ENCODE measurements at regions not wholly inside any gene's neighbourhood (a gene's known extent, or its start where the extent isn't known, plus 50 kb on each side); places are given as distances from the start of the nearest gene placed in this dataset.

GRCh38 chr21:16154951-16155635 lies 425.3 kb downstream of the USP25 start:
- no peak overlapping the region for H3K4me3 Mint-ChIP-seq

GRCh38 chr21:16156841-16157489 lies 427.2 kb downstream of the USP25 start:
- Mint-ChIP-seq H3K4me3 (no peak overlapping the region), H3K27ac (no peak overlapping the region), H3K9me3 (no peaks in the 10 kb centered on the region), H3K27me3 (no peaks in the 10 kb centered on the region), H3K4me1 (no peaks in the 10 kb centered on the region), H3K36me3 (ENCODE audit: low read depth) (no peaks in the 10 kb centered on the region)
- no peak for DNase-seq
- CTCF ChIA-PET = no interaction called here
- POLR2A ChIA-PET = no interaction called here

More at GRCh38 chr21:16154951-16155635, 425.3 kb downstream of the USP25 start:
- Mint-ChIP-seq H3K4me1 (no peaks in the 10 kb centered on the region), H3K27me3 (no peaks in the 10 kb centered on the region), H3K9me3 (no peaks in the 10 kb centered on the region), H3K36me3 (ENCODE audit: low read depth) (no peaks in the 10 kb centered on the region), H3K27ac (no peak overlapping the region)
- CTCF ChIA-PET = no interaction called here
- POLR2A ChIA-PET = no interaction called here
- no peak for DNase-seq

GRCh38 chr21:16159213-16159970 lies 429.6 kb downstream of the USP25 start:
- POLR2A ChIA-PET = no interaction called here
- Mint-ChIP-seq H3K36me3 (ENCODE audit: low read depth) (no peaks in the 10 kb centered on the region), H3K27ac (no peak overlapping the region), H3K4me3 (no peak overlapping the region), H3K4me1 (no peaks in the 10 kb centered on the region), H3K27me3 (no peaks in the 10 kb centered on the region), H3K9me3 (no peaks in the 10 kb centered on the region)
- CTCF ChIA-PET = no interaction called here
- DNase-seq = no peak

- no peak for DNase-seq
- Mint-ChIP-seq H3K4me1 (no peaks in the 10 kb centered on the region), H3K9me3 (no peaks in the 10 kb centered on the region), H3K4me3 (no peak overlapping the region), H3K27me3 (no peaks in the 10 kb centered on the region), H3K36me3 (ENCODE audit: low read depth) (no peaks in the 10 kb centered on the region), H3K27ac (no peak overlapping the region)
- POLR2A ChIA-PET = no interaction called here
- CTCF ChIA-PET = no interaction called here
Observed at GRCh38 chr21:16159971-16160350, 430.2 kb downstream of the USP25 start.

- H3K27ac Mint-ChIP-seq = no peak overlapping the region
- no peaks in the 10 kb centered on the region for H3K9me3 Mint-ChIP-seq
- no peaks in the 10 kb centered on the region for H3K4me1 Mint-ChIP-seq
- no peak for DNase-seq
- no peaks in the 10 kb centered on the region for H3K27me3 Mint-ChIP-seq
- no peak overlapping the region for H3K4me3 Mint-ChIP-seq
- ChIA-PET POLR2A (no interaction called here), CTCF (no interaction called here)
- no peaks in the 10 kb centered on the region for H3K36me3 Mint-ChIP-seq (ENCODE audit: low read depth)
Observed at GRCh38 chr21:16162953-16163352, 433.2 kb downstream of the USP25 start.

- H3K4me1 Mint-ChIP-seq = no peaks in the 10 kb centered on the region
- no peaks in the 10 kb centered on the region for H3K36me3 Mint-ChIP-seq (ENCODE audit: low read depth)
- DNase-seq = no peak
- no peaks in the 10 kb centered on the region for H3K9me3 Mint-ChIP-seq
- no peak overlapping the region for H3K27ac Mint-ChIP-seq
- CTCF ChIA-PET = interaction anchor here (0.6 kb wide), 1 partner anchor 970 kb away, joined by 3 read pairs; no protein-coding TSS in a partner anchor
- POLR2A ChIA-PET = no interaction called here
- no peak overlapping the region for H3K4me3 Mint-ChIP-seq
- H3K27me3 Mint-ChIP-seq = no peaks in the 10 kb centered on the region
Observed at GRCh38 chr21:16169102-16169511, 439.3 kb downstream of the USP25 start.

- no peaks in the 10 kb centered on the region for H3K4me1 Mint-ChIP-seq
- no peak for DNase-seq
- no peaks in the 10 kb centered on the region for H3K9me3 Mint-ChIP-seq
- no peak overlapping the region for H3K27ac Mint-ChIP-seq
- no peaks in the 10 kb centered on the region for H3K27me3 Mint-ChIP-seq
- H3K4me3 Mint-ChIP-seq = no peak overlapping the region
- ChIA-PET CTCF (interaction anchor here (0.6 kb wide), 1 partner anchor 971 kb away, joined by 3 read pairs; no protein-coding TSS in a partner anchor), POLR2A (no interaction called here)
- H3K36me3 Mint-ChIP-seq (ENCODE audit: low read depth) = no peaks in the 10 kb centered on the region
Observed at GRCh38 chr21:16169779-16170178, 440.0 kb downstream of the USP25 start.

GRCh38 chr21:16176570-16176969 lies 446.8 kb downstream of the USP25 start:
- DNase-seq = no peak
- no peak overlapping the region for H3K27ac Mint-ChIP-seq
- no peaks in the 10 kb centered on the region for H3K36me3 Mint-ChIP-seq (ENCODE audit: low read depth)
- ChIA-PET CTCF (no interaction called here), POLR2A (no interaction called here)
- H3K27me3 Mint-ChIP-seq = no peaks in the 10 kb centered on the region
- H3K9me3 Mint-ChIP-seq = no peaks in the 10 kb centered on the region
- no peaks in the 10 kb centered on the region for H3K4me1 Mint-ChIP-seq
- H3K4me3 Mint-ChIP-seq = no peak overlapping the region

GRCh38 chr21:16177532-16177931 lies 447.8 kb downstream of the USP25 start:
- ChIA-PET POLR2A (no interaction called here), CTCF (no interaction called here)
- Mint-ChIP-seq H3K4me3 (no peak overlapping the region), H3K27me3 (no peaks in the 10 kb centered on the region), H3K27ac (no peak overlapping the region), H3K36me3 (ENCODE audit: low read depth) (no peaks in the 10 kb centered on the region), H3K9me3 (no peaks in the 10 kb centered on the region), H3K4me1 (no peaks in the 10 kb centered on the region)
- DNase-seq = no peak

- Mint-ChIP-seq H3K27me3 (no peaks in the 10 kb centered on the region), H3K4me1 (no peaks in the 10 kb centered on the region), H3K9me3 (no peaks in the 10 kb centered on the region), H3K36me3 (ENCODE audit: low read depth) (no peaks in the 10 kb centered on the region), H3K27ac (no peak overlapping the region), H3K4me3 (no peak overlapping the region)
- DNase-seq = no peak
- ChIA-PET CTCF (no interaction called here), POLR2A (no interaction called here)
Observed at GRCh38 chr21:16179773-16180172, 450.0 kb downstream of the USP25 start.

GRCh38 chr21:16180614-16181013 lies 450.8 kb downstream of the USP25 start:
- ChIA-PET POLR2A (no interaction called here), CTCF (no interaction called here)
- Mint-ChIP-seq H3K4me1 (no peaks in the 10 kb centered on the region), H3K27me3 (no peaks in the 10 kb centered on the region), H3K4me3 (no peak overlapping the region), H3K9me3 (no peaks in the 10 kb centered on the region), H3K36me3 (ENCODE audit: low read depth) (no peaks in the 10 kb centered on the region), H3K27ac (no peak overlapping the region)
- DNase-seq = no peak

GRCh38 chr21:16181018-16181417 lies 451.2 kb downstream of the USP25 start:
- ChIA-PET POLR2A (no interaction called here), CTCF (no interaction called here)
- Mint-ChIP-seq H3K9me3 (no peaks in the 10 kb centered on the region), H3K4me3 (no peak overlapping the region), H3K27ac (no peak overlapping the region), H3K4me1 (no peaks in the 10 kb centered on the region), H3K27me3 (no peaks in the 10 kb centered on the region), H3K36me3 (ENCODE audit: low read depth) (no peaks in the 10 kb centered on the region)
- no peak for DNase-seq

GRCh38 chr21:16185766-16186165 lies 456.0 kb downstream of the USP25 start:
- H3K4me1 Mint-ChIP-seq = no peaks in the 10 kb centered on the region
- ChIA-PET CTCF (no interaction called here), POLR2A (no interaction called here)
- H3K27me3 Mint-ChIP-seq = no peaks in the 10 kb centered on the region
- H3K27ac Mint-ChIP-seq = no peak overlapping the region
- DNase-seq = no peak
- no peaks in the 10 kb centered on the region for H3K9me3 Mint-ChIP-seq
- no peak overlapping the region for H3K4me3 Mint-ChIP-seq
- no peaks in the 10 kb centered on the region for H3K36me3 Mint-ChIP-seq (ENCODE audit: low read depth)
